ENCODE measurements at regions not wholly inside any gene's neighbourhood (a gene's known extent, or its start where the extent isn't known, plus 50 kb on each side); places are given as distances from the start of the nearest gene placed in this dataset.
A peak's percentile ranks its signal among the peaks of the same experiment; 100 is the strongest.

GRCh38 chr10:125548356-125548755, 134.6 kb downstream of the TEX36 start:
- ChIA-PET POLR2A (no interaction called here), CTCF (no interaction called here)
- TF ChIP-seq ZNF384 (IDR thresholded peaks at IDR 0.05), result no peak
- no peak for TF ChIP-seq LEF1 (IDR thresholded peaks at IDR 0.05; ENCODE audit: borderline replicate concordance)
- TF ChIP-seq SUZ12 (IDR thresholded peaks at IDR 0.05), result no peak
- no peak for TF ChIP-seq FOXA1 (IDR thresholded peaks at IDR 0.05)
- TF ChIP-seq SP1 (IDR thresholded peaks at IDR 0.05), result no peak
- no peak for DNase-seq (ENCODE audit: extremely low spot score)

DNA sequence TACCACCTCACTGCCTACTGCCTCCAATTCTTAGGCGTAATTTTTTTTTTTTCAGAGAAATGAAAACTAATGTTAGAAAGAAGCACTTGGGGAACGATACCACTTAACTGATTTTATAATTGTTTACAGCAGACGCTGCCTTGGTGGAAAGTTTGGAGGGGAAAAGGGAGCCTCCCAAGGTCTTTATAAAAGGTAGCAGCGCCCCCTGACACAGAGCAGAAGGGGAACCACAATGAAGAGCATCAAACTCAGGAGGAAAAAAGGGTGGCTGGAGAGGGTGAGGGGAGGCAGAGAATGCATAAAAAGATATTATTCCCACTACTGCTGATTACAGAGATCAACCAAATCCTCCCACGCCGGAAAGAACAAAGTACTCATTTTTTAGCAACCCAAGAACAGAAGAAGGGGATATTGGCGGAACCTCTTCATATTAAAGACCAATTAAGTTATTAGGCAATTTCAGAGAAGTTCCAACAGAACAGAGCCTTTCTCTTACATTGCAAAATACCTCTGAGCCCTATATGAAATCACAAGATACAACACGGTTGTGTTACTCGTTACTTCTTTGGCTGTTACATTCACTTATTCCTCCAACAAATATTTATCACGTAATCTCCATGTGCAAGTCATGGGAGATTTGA, 135.8 kb downstream of the TEX36 start:
- ChIA-PET POLR2A (no interaction called here), CTCF (interaction anchor here (0.7 kb wide), 1 partner anchor 265 kb away, joined by 3 read pairs; no protein-coding TSS in a partner anchor)
- TF ChIP-seq ZNF384 (IDR thresholded peaks at IDR 0.05), result no peak
- TF ChIP-seq FOXM1 (IDR thresholded peaks at IDR 0.05; ENCODE audit: borderline replicate concordance), result no peak
- no peak for TF ChIP-seq FOXK2 (IDR thresholded peaks at IDR 0.05)
- no peak for TF ChIP-seq LEF1 (IDR thresholded peaks at IDR 0.05; ENCODE audit: borderline replicate concordance)
- TF ChIP-seq L3MBTL2 (conservative IDR thresholded peaks at IDR 0.05), result no peak
- no peak for TF ChIP-seq PKNOX1 (IDR thresholded peaks at IDR 0.05)
- no peak for TF ChIP-seq BHLHE40 (IDR thresholded peaks at IDR 0.05; ENCODE audit: borderline replicate concordance)
- no peak for TF ChIP-seq SUZ12 (IDR thresholded peaks at IDR 0.05)
- no peak for TF ChIP-seq ARNT (IDR thresholded peaks at IDR 0.05)
- no peak for TF ChIP-seq CTBP1 (IDR thresholded peaks at IDR 0.05; ENCODE audit: borderline replicate concordance)
- no peak for TF ChIP-seq HDGF (IDR thresholded peaks at IDR 0.05; ENCODE audit: borderline replicate concordance)
- TF ChIP-seq TARDBP (IDR thresholded peaks at IDR 0.05), result no peak
- no peak for TF ChIP-seq FOXA1 (IDR thresholded peaks at IDR 0.05)
- no peak for TF ChIP-seq NFRKB (IDR thresholded peaks at IDR 0.05)
- no peak for TF ChIP-seq SP1 (IDR thresholded peaks at IDR 0.05)
- no peak for TF ChIP-seq ELF4 (IDR thresholded peaks at IDR 0.05)
- DNase-seq (ENCODE audit: extremely low spot score), result no peak

GRCh38 chr10:125543796-125544195, 139.2 kb downstream of the TEX36 start:
- no peak for DNase-seq (ENCODE audit: extremely low spot score)
- ChIA-PET CTCF (no interaction called here), POLR2A (no interaction called here)
- TF ChIP-seq SP1 (IDR thresholded peaks at IDR 0.05), result no peak
- TF ChIP-seq TARDBP (IDR thresholded peaks at IDR 0.05), result no peak
- TF ChIP-seq SUZ12 (IDR thresholded peaks at IDR 0.05), result no peak
- TF ChIP-seq FOXK2 (IDR thresholded peaks at IDR 0.05), result no peak
- TF ChIP-seq L3MBTL2 (conservative IDR thresholded peaks at IDR 0.05), result no peak
- no peak for TF ChIP-seq NFRKB (IDR thresholded peaks at IDR 0.05)

GRCh38 chr10:125538947-125539731, 143.8 kb downstream of the TEX36 start:
- DNase-seq (ENCODE audit: extremely low spot score), result peak; percentile 71
- ChIA-PET POLR2A (no interaction called here), CTCF (no interaction called here)
- TF ChIP-seq HDGF (IDR thresholded peaks at IDR 0.05; ENCODE audit: borderline replicate concordance) (no peak), FOXM1 (IDR thresholded peaks at IDR 0.05; ENCODE audit: borderline replicate concordance) (no peak), ZNF384 (IDR thresholded peaks at IDR 0.05) (peak; percentile 99), PKNOX1 (IDR thresholded peaks at IDR 0.05) (peak; percentile 96)

DNA sequence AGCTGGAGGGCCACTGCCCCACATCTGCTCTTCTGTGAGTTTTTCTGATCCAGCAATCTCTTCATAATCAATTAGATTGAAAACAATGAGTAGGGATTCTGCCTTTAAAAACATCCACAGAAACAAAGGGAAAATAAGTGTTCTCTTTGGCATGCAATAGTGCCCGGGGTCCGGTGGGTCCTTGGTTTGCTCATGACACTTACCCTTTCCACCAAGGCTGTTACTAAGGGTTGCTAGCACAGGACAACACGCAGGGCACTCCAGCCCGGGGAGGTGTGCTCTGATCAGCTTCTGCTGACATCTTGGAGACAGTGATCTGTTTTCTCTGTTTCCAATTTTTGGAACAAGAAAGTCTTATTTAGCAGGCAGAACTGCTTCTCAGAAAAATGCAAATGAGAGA, 146.7 kb downstream of the TEX36 start:
- ChIA-PET POLR2A (no interaction called here), CTCF (no interaction called here)
- TF ChIP-seq FOXK2 (IDR thresholded peaks at IDR 0.05) (no peak), TARDBP (IDR thresholded peaks at IDR 0.05) (no peak), PKNOX1 (IDR thresholded peaks at IDR 0.05) (no peak), CTBP1 (IDR thresholded peaks at IDR 0.05; ENCODE audit: borderline replicate concordance) (no peak), ZNF384 (IDR thresholded peaks at IDR 0.05) (no peak), BHLHE40 (IDR thresholded peaks at IDR 0.05; ENCODE audit: borderline replicate concordance) (no peak), LEF1 (IDR thresholded peaks at IDR 0.05; ENCODE audit: borderline replicate concordance) (no peak), SUZ12 (IDR thresholded peaks at IDR 0.05) (no peak), L3MBTL2 (conservative IDR thresholded peaks at IDR 0.05) (no peak), NFRKB (IDR thresholded peaks at IDR 0.05) (no peak), ELF4 (IDR thresholded peaks at IDR 0.05) (no peak), HDGF (IDR thresholded peaks at IDR 0.05; ENCODE audit: borderline replicate concordance) (no peak), ARNT (IDR thresholded peaks at IDR 0.05) (no peak), FOXM1 (IDR thresholded peaks at IDR 0.05; ENCODE audit: borderline replicate concordance) (no peak), SP1 (IDR thresholded peaks at IDR 0.05) (no peak), FOXA1 (IDR thresholded peaks at IDR 0.05) (no peak)
- no peak for DNase-seq (ENCODE audit: extremely low spot score)

- TF ChIP-seq HDGF (IDR thresholded peaks at IDR 0.05; ENCODE audit: borderline replicate concordance) (no peak), L3MBTL2 (conservative IDR thresholded peaks at IDR 0.05) (no peak), SP1 (IDR thresholded peaks at IDR 0.05) (no peak), ARNT (IDR thresholded peaks at IDR 0.05) (no peak), BHLHE40 (IDR thresholded peaks at IDR 0.05; ENCODE audit: borderline replicate concordance) (no peak), TARDBP (IDR thresholded peaks at IDR 0.05) (no peak), PKNOX1 (IDR thresholded peaks at IDR 0.05) (no peak), CTBP1 (IDR thresholded peaks at IDR 0.05; ENCODE audit: borderline replicate concordance) (no peak), ZNF384 (IDR thresholded peaks at IDR 0.05) (no peak), NFRKB (IDR thresholded peaks at IDR 0.05) (no peak), FOXM1 (IDR thresholded peaks at IDR 0.05; ENCODE audit: borderline replicate concordance) (no peak), FOXK2 (IDR thresholded peaks at IDR 0.05) (no peak), LEF1 (IDR thresholded peaks at IDR 0.05; ENCODE audit: borderline replicate concordance) (no peak)
- POLR2A ChIA-PET, result no interaction called here
- no peak for DNase-seq (ENCODE audit: extremely low spot score)
- CTCF ChIA-PET, result no interaction called here
Observed at GRCh38 chr10:125535559-125535958, 147.4 kb downstream of the TEX36 start.
